SH-SY5Y (cell line): ENCODE measurements at regions not wholly inside any gene's neighbourhood (a gene's known extent, or its start where the extent isn't known, plus 50 kb on each side); places are given as distances from the start of the nearest gene placed in this dataset.

Source experiments
- GATA2 ChIP-seq: IDR thresholded peaks from 2 replicates; pipeline ENCODE4 v1.6.1; 2011; ENCODE audit warnings: mild to moderate bottlenecking, low read depth, low read length
- GATA3 ChIP-seq: IDR thresholded peaks from 2 replicates; pipeline ENCODE4 v1.6.1; 2011; ENCODE audit warnings: low read depth, mild to moderate bottlenecking, low read length, moderate library complexity

- TF ChIP-seq GATA2: no peak
- TF ChIP-seq GATA3: no peak
These were observed 85.0 kb upstream of the OBI1 start for GRCh38 chr13:78743973-78744372.
